Femur (tissue), 1 donor: ENCODE measurements at regions not wholly inside any gene's neighbourhood (a gene's known extent, or its start where the extent isn't known, plus 50 kb on each side); places are given as distances from the start of the nearest gene placed in this dataset.
"Not testable (repeated sequence)": the region's sequence is repeated elsewhere in the genome, so short reads cannot be mapped to it uniquely, and the experiment has no call there.

Experiments
- DNase-seq: peaks from one replicate; pipeline ENCODE4 v3.0.0-alpha.2; 2017

DNA sequence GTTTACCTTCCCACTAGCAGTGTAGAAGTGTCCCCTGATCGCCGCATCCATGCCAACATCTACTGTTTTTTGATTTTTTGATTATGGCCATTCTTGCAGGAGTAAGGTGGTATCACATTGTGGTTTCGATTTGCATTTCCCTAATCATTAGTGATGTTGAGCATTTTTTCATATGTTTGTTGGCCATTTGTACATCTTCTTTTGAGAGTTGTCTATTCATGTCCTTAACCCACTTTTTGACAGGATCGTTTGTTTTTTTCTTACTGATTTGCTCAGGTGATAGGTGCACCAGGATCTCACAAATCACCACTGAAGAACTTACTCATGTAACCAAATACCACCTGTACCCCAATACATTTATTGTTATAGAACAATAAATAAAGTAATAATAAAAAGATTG is 114.5 kb downstream of the GATA6 start:
- not testable (repeated sequence) for DNase-seq

DNA sequence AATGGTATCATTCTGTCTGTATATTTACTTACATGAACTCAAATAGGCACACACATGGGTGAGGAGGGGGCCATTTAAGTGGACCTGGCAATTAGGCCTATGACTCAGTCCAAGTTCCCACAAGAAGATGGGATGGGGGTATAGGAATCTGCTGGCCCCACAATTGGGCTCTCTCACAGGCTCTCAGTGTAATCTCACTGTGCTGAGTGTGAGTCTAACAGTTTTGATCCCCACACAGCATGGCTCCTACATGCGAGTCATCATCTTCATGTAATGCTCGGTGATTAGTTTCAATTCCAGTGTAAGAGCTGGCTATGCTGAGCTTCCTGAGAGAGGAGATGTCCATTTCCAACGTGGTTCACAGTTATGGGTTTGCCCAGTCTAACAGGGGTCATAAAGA is 114.0 kb downstream of the GATA6 start:
- DNase-seq, result no peak

DNA sequence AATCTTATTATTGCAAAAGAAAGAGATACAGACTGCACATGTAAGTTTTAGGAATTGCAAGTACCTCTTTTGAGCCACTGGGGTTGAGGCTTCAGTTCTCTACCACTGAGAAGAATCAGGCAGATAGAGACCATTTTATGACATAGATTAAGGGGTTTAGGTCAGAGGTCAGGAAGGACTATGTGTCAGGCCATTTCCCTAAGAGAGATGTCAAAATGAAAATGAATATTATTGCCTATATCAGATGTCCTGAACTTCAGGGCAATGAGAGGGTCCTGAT is 113.7 kb downstream of the GATA6 start:
- DNase-seq, result no peak

DNA sequence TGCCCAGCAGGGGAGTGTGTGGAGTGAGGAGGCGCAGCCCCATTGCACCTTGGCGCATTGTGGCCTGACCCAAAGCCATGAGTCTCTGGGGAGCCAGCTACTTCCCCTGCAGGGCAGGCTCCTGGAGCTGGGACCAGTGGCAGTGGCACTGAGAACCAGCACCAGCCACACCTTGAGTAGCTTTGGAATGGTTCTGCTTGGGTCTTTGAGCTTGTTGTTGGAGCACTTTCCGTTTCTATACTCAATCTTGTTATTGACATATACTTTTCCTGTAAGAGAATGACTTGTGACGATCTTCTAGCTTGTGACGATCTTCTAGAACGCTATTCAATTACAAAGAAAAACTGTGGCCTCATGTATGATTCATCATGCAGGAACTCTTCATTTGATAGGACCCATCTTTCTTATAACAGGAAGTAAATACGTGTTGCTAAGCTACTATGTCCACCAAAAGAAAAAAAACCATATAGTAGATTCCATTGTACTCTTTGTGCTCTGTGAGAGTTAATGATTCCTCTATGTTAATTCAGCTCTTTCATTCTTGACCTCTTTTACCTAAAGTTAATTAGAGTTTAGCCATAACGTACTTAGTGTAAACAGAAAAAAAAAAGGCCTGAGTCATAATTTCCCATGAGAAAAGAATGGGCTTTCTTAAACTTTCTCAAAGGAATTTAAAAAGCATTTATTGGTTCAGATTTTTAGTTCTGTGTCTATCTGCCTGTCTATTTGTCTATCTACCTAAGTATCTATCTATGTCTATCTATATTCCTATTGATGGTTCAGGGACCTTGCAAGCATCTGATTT is 113.1 kb downstream of the GATA6 start:
- no peak for DNase-seq

DNA sequence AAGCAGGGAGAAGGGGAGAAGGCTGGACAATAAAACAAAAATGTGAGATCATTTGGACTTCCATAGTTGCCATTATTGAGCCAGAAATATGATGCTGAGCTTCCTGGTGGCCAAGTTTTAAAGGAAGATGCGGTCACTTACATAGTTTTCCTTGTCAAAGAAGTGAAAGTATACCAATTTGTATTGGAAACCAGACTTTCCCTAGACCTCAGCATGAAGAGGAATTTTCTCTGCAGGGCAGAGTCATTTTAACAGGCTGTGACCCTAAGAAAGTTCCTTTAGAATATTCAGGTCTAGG is 111.0 kb downstream of the GATA6 start:
- no peak for DNase-seq

DNA sequence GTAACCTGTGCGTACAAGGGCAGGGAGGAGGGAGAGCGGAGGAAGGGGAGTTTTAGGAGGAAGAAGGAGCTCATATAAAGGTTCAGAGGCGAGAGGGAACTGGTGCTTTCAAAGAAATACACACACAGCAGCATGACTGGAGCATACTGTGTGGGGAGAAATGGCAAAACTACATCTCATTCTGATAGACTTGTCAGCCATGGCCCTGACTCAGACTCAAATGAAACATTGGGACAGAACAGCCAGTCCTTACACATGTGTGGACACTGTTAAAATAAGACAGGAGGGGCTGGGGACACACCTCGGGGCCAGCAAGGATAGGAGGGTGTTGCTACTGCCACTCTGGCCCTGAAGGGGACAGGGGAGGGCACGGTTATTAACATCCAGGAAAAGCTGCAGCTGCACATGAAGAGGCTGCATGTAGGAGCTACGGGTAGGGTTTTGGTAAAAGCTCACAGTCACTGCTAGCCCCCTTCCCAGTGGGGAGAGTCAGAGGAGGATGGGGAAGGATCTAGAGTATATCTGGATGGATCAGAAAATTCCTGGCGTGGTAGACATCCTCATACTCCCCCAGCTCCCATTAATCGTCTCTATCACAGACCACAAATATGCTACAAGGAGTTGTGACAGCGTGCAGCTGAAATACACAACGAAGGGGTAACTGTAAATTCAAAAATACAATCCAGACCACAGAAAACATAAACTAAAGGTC is 110.5 kb downstream of the GATA6 start:
- DNase-seq, result no peak

DNA sequence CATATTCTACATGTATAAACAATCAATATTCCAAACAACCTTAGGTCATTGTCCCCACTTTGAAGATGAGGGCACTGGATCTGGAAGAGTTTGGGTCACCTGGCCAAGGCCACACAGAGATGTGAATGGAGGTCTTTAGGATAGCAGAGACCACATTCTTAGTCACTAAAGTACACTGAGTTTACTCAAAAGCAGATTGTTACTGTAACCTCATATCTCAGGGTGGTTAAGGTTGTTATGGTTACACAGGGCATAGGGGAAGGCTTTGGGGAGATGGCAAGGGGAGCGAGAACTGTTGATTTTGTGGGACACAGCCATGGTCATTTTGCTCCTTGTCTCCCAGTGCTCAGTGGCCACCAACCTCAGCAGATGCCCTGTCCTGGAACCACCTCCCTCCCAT is 109.4 kb downstream of the GATA6 start:
- DNase-seq, result no peak

DNA sequence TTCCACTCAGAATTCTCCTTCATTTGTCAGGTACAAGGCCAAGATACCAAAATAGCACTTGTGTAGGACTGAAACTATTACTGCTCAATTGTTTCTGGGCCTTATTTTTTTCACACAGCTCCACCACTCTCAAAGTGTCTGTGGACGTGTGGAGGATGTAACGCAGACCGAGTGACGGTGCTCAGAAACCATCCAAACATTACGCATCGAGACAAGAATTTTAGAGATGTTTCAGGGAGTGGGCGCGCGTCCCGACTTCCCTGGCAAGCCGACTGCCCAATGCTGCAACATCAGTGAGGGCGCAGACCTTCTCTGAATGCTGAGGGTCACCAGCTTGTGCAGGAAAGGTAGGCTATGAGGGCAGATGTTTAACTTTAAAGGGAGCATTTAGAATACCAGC is 108.4 kb downstream of the GATA6 start:
- DNase-seq, result no peak

DNA sequence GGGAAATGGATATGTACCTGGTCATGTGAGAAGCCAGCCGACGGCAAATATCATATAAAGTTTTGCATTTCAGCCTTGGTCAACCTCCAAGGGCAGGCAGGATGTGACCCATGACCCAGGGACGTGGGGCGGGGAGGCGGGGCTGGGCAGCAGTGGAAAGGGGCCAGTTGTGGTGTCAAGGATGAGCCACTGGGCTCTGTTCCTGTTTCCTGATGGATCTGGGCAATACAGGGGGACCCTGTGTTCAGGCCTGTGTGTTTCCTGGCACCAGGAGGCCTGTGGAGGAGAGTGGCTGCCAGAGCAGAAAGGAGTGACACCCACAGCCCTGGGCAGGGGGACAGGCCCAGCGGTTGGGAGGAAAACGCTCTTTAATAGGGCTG is 106.9 kb downstream of the GATA6 start:
- no peak for DNase-seq

DNA sequence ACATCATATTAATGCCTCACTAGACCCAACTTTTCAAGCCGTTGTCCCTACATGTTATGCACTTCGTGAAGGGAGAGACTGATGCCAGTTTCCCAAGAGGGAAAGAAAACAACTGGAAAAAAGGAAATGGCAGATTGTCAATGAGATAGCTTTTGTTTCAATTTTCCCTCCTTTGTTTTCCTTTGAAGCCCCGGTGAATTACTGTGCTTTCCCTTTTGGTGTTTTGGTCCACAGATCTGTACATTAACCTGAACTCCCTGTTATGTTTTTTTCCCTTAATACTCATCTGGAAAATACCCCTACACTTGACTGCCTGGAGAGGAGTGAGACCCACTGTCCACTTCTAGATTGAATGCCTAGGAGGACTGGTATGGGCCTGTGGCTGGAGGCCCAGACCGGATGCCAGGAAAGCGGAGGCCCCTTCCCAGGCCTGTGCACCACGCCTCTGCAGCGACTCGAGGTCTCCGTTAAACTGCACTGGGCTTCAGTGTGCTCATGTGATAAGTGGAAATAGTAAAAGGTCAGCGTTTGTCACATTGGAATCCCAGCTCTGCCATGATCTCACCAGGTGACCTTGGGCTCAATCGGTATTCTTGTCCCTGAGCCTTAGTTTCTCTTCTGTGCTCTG is 106.4 kb downstream of the GATA6 start:
- no peak for DNase-seq

DNA sequence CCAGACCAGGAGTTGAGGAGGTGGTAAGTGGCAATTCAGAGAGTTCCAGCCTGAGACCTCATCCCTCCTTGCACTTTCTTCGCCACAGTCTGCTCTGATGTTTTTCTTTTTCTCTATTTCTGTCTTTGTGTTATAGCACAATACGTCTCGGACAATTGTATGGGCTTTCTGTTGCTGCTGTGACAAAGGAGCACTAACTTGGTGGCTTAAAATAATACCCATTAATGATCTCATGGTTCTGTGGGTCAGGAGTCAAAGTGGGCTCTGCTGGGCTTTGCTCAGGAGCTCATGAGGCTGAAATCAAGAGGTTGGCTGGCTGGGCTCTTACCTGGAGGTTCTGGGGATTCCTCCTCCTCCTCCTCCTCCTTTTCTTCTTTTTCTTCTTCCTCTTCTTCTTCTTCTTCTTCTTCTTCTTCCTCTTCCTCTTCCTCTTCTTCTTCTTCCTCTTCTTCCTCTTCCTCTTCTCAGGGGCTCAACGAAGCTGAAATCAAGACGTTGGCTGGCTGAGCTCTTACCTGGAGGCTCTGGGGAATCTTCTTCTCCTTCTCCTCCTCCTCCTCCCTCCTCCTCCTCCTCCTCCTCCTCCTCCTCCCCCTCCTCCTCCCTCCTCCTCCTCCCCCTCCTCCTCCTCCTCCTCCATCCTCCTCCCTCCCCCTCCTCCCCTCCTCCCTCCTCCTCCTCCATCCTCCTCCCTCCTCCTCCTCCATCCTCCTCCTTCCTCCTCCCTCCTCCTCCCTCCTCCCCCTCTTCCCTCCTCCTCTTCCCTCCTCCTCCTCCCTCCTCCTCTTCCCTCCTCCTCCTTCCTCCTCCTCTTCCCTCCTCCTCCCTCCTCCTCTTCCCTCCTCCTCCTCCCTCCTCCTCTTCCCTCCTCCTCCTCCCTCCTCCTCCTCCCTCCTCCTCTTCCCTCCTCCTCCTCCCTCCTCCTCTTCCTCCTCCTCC is 104.0 kb downstream of the GATA6 start:
- DNase-seq, result no peak

DNA sequence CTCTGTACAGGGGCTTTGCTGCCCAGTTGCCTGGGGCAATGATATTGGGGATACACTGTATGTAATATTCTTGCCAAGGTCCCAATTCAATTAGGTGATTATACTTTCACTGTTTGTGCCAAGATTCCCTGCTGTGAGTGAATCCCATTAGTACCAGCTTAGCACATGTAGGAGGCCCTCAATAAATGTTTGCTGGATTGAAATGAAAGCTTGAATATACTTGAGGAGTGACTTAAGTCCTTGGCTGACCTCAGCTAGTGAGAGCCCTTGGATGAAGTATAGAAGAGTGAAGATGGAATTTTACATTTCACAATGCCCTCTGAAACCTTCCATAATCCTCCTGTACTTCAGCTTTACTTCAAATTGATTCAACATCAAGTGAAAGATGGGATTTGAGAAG is 102.9 kb downstream of the GATA6 start:
- DNase-seq, result no peak

DNA sequence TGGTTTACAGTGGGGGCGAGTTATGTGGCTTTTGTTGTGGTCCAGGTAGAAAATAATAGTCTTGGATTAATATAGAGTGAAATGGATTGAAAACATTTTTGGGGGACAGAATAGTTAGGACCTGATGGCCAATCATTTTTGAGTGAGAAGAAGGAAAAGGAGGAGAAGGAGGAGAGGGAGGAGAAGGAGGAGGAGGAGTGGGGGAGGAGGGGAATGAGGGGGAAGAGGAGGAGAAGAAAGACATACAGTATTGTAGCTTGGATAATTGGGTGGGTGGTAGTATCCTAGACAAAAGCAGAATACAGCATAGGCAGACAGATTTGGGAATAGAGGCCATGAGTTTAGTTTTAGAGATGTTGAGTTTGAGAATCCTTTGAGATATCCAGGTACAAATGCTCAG is 101.6 kb downstream of the GATA6 start:
- DNase-seq, result no peak

DNA sequence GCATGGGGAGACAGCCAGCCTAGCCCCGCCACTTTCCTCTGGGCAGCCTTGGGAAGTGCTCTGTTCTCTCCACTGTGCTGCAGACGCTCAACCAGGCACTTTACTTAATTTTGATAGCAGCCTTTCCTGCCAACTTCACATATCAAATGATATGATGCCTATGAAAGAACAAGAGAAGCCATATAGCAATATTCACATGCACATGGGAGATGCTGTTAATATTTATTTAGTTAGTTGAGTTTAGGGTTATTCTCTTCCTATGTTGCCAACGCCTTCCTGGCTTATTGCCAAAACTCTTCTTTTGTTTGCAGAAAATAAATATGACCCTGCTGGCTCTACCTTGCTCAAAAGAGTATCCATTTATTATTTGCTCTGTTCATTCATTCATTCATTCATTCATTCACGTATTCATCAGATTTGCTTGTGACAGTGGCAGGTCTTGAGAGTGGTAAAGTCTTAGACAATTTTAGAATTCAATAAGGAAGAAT is 99.3 kb downstream of the GATA6 start:
- DNase-seq, result no peak

DNA sequence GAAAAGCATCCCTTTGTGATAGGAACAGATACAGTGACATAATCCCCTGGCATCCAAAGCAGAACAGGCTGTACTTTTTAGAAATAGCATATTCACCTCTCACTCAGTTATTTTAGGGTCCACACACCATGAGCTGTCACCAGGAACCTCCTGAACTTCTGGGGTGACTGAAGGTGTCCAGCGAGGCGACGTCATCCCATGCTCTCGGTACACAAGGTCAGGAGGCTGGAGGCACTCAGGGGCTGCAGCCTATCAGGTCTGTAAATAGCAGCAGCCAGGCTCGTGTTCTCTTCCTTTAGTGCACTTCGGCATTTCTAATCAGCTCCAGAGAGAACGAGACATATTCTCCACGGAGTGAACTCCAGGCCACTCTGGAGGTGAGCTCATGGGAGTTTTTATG is 98.3 kb downstream of the GATA6 start:
- DNase-seq, result no peak

DNA sequence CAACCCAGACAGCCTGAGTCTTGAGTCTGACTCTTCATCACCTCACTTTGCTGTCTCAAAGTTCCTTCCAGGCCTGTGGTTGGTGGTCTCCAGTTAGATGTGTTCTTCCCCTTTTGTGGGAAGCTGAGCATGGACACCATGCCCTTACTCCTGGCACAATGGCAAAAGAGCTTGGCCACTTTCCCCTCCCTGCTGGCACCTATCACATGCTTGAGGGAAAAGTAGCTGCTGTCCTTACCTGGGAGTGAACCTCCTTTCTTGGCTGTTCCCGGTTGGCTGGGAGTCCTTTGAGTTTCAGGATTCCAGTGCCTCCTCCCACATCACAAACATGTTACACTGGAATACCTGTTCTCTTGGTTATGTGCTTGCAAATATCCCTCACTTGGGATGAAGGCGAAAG is 97.8 kb downstream of the GATA6 start:
- DNase-seq, result no peak

DNA sequence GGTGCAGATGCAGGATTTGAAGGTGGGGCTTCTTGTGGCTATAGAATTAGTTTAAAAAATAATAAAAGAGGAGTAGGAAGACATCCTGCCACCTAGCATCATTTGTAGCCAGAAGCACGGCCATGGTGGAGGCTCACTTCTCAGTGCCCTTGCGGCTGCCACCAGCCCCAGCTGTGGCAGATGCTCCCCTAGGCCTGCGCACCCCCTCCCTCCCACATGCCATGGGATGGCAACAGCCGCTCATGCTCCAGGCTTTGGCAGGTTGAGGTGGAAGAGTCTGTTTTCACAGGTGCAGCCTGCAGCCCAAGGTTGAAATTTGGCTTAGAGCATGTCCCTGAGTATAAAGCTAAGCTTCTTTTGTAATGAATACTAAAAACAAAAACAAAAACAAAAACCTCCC is 96.4 kb downstream of the GATA6 start:
- DNase-seq, result no peak

DNA sequence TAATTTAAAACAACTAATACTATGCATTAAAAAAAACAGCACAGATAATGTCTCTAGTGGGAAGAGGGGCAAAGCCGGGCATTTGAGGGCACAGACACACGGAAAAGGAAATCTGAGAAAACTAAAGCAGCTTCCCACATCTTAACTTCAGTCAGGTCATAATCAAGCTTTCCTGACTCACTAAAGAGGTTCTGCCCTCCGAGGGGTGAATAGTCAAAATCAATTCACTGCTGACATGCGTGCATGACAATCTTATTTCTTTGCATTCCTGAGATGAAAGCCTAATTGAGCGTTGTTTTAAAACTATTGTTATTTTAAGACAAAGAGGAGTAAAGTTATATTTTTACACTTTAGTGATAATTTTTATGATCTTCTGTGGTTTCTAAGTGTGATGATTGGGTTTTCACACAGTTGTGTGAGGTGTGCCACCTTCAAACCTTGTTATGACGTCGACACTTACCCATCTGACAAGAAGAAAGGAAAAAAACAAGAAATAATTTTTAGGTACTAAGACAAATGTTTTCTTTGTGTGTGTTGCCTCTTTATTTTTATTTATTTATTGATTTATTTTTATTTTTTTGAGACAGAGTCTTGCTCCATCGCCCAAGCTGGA is 90.9 kb downstream of the GATA6 start:
- DNase-seq, result no peak

DNA sequence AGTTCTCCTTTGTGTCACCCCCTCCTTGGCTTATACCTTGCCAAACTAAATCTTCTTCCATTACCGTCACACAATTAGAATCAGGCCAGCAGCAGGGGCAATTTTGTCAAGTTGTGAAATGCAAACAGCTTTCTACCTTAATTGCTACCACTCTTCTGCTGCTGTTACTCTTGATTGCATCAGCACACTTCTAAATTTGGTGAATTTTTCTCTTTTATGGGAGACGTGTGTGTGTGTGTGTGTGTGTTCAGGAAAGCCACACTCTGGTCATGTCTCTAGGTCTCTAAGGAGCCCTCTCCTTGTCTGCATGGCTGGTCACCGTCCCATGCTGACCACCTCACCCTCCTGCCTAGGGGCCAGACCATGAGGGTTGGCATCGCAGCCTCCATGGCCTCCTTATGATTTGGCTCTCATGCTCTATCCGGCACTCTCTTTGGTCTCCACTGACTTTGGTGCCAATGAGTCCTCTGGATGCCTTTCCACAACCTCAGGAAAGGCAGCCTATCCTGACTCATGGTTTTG is 87.7 kb downstream of the GATA6 start:
- no peak for DNase-seq

DNA sequence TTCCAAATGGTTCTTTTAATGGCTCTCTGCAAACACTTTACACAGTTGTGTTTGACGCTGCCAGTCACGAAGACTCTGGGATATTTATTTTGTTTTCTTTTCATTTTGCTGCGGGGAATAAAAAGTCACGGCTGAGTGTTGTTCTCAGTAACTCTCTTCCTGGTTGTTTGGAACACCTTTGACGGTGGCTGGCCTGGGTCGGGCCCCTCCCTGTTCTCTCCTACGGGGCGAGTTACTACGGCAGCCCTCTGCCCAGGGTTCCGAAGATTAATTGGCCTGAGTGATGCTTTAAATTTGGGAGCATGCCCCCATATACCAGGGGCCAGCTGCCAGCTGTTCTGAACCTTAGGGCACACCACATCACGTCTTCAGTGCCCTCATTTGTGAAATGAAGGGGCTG is 84.7 kb downstream of the GATA6 start:
- no peak for DNase-seq

DNA sequence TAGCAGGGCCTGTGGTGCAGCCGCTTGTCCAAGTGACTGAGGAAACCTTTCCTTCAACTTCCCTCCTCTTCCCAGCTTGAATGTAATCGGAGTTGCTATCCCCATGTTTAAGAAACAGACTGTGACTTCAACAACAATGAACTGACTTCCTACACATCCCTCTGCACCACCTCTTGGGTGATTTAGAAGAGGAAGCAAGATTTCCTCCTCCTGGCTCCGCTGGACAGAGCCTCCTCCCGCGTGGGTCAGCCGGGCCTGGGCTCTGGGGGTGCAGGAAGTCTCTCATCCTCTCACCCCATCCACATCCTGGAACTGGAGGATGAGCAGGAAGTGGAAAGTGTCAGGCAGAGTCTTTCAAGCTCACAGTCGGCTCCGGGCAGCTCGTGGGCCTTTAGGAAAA is 84.3 kb downstream of the GATA6 start:
- peak; percentile 29 for DNase-seq

DNA sequence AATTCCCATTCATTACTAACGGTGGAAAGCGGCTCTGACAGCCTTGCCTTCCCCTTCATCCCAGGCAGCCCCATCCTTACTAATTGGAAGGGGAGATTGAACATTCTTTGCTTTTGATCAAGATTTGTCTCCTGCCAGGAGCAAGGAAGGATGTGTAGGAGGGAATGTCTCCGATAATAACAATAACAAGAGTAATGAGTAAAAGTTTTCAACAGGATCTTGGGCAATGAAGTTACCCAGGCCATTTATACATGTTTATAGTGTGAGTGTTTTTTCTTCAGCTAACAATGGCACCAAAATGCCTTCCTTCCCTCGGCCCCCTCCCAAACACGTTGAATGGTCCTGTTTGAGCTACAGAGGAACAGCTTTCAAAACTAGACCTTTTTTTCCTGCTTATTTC is 83.8 kb downstream of the GATA6 start:
- no peak for DNase-seq
